ENCODE measurements at regions not wholly inside any gene's neighbourhood (a gene's known extent, or its start where the extent isn't known, plus 50 kb on each side); places are given as distances from the start of the nearest gene placed in this dataset.

DNA sequence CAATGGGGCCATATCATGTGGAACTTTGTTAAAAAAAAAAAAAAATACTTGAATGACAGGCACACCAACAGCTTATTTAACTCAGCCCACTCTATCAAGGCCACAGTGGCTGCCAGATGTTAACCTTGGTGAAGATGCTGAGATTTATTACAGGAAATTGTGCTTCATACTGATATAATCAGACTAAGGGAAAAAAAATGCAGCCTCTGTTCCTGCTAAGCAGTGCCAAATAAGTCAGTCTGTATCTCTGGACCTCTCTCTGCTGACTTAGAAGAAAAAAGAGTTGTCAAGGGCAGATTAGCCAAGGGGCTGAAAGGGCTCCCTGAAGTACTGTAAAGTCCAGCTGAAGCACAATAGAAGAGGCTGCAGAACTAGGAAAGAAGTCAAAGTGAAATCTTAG lies 677.7 kb upstream of the HTR2C start:
- no peaks in the 10 kb centered on the region for H3K36me3 Mint-ChIP-seq (ENCODE audit: insufficient read depth, unreplicated experiment)
- H3K27me3 Mint-ChIP-seq (ENCODE audit: unreplicated experiment), result no peaks in the 10 kb centered on the region
- TF ChIP-seq, protein P1, sequence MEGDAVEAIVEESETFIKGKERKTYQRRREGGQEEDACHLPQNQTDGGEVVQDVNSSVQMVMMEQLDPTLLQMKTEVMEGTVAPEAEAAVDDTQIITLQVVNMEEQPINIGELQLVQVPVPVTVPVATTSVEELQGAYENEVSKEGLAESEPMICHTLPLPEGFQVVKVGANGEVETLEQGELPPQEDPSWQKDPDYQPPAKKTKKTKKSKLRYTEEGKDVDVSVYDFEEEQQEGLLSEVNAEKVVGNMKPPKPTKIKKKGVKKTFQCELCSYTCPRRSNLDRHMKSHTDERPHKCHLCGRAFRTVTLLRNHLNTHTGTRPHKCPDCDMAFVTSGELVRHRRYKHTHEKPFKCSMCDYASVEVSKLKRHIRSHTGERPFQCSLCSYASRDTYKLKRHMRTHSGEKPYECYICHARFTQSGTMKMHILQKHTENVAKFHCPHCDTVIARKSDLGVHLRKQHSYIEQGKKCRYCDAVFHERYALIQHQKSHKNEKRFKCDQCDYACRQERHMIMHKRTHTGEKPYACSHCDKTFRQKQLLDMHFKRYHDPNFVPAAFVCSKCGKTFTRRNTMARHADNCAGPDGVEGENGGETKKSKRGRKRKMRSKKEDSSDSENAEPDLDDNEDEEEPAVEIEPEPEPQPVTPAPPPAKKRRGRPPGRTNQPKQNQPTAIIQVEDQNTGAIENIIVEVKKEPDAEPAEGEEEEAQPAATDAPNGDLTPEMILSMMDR (IDR thresholded peaks at IDR 0.05; ENCODE audit: unreplicated experiment), result no peak
- H3K4me1 Mint-ChIP-seq (ENCODE audit: low read depth, unreplicated experiment), result no peaks in the 10 kb centered on the region
- no peak for DNase-seq
- no TSS peak for BruUV-seq (replicated peaks)
- intact Hi-C loops (cut with micrococcal nuclease; ENCODE audit: unreplicated experiment), result no loop called here
- peaks cover 7% of the 10 kb centered on the region for H3K9me3 Mint-ChIP-seq (ENCODE audit: low read depth, unreplicated experiment)
- CTCF ChIA-PET, result no interaction called here
- no peak overlapping the region for H3K4me3 Mint-ChIP-seq (ENCODE audit: low read depth, unreplicated experiment)
- H3K27ac Mint-ChIP-seq (ENCODE audit: unreplicated experiment), result no peak overlapping the region

- no TSS peak for BruUV-seq (replicated peaks)
- Mint-ChIP-seq H3K27ac (ENCODE audit: unreplicated experiment) (no peak overlapping the region), H3K27me3 (ENCODE audit: unreplicated experiment) (no peaks in the 10 kb centered on the region), H3K4me3 (ENCODE audit: low read depth, unreplicated experiment) (no peak overlapping the region), H3K36me3 (ENCODE audit: insufficient read depth, unreplicated experiment) (no peaks in the 10 kb centered on the region), H3K9me3 (ENCODE audit: low read depth, unreplicated experiment) (peaks cover 12% of the 10 kb centered on the region), H3K4me1 (ENCODE audit: low read depth, unreplicated experiment) (no peaks in the 10 kb centered on the region)
- no peak for DNase-seq
- intact Hi-C loops (cut with micrococcal nuclease; ENCODE audit: unreplicated experiment), result no loop called here
- TF ChIP-seq, protein P1 (IDR thresholded peaks at IDR 0.05; ENCODE audit: unreplicated experiment), result no peak
- CTCF ChIA-PET, result no interaction called here
These were observed 691.0 kb upstream of the HTR2C start for GRCh38 chrX:113892891-113893290.

GRCh38 chrX:113892401-113892800 lies 691.5 kb upstream of the HTR2C start:
- Mint-ChIP-seq H3K27ac (ENCODE audit: unreplicated experiment) (no peak overlapping the region), H3K4me1 (ENCODE audit: low read depth, unreplicated experiment) (no peaks in the 10 kb centered on the region), H3K27me3 (ENCODE audit: unreplicated experiment) (no peaks in the 10 kb centered on the region), H3K36me3 (ENCODE audit: insufficient read depth, unreplicated experiment) (no peaks in the 10 kb centered on the region), H3K9me3 (ENCODE audit: low read depth, unreplicated experiment) (peaks cover 12% of the 10 kb centered on the region), H3K4me3 (ENCODE audit: low read depth, unreplicated experiment) (no peak overlapping the region)
- TF ChIP-seq, protein P1 (IDR thresholded peaks at IDR 0.05; ENCODE audit: unreplicated experiment), result no peak
- BruUV-seq (replicated peaks), result no TSS peak
- CTCF ChIA-PET, result no interaction called here
- intact Hi-C loops (cut with micrococcal nuclease; ENCODE audit: unreplicated experiment), result no loop called here
- no peak for DNase-seq

GRCh38 chrX:113873056-113873455 lies 710.8 kb upstream of the HTR2C start:
- Mint-ChIP-seq H3K4me1 (ENCODE audit: low read depth, unreplicated experiment) (no peaks in the 10 kb centered on the region), H3K4me3 (ENCODE audit: low read depth, unreplicated experiment) (no peak overlapping the region), H3K27ac (ENCODE audit: unreplicated experiment) (no peak overlapping the region), H3K36me3 (ENCODE audit: insufficient read depth, unreplicated experiment) (no peaks in the 10 kb centered on the region), H3K9me3 (ENCODE audit: low read depth, unreplicated experiment) (no peaks in the 10 kb centered on the region), H3K27me3 (ENCODE audit: unreplicated experiment) (no peaks in the 10 kb centered on the region)
- intact Hi-C loops (cut with micrococcal nuclease; ENCODE audit: unreplicated experiment), result no loop called here
- TF ChIP-seq, protein P1 (IDR thresholded peaks at IDR 0.05; ENCODE audit: unreplicated experiment), result no peak
- BruUV-seq (replicated peaks), result no TSS peak
- DNase-seq, result no peak
- CTCF ChIA-PET, result no interaction called here

GRCh38 chrX:113868711-113869110 lies 715.2 kb upstream of the HTR2C start:
- no peaks in the 10 kb centered on the region for H3K4me1 Mint-ChIP-seq (ENCODE audit: low read depth, unreplicated experiment)
- intact Hi-C loops (cut with micrococcal nuclease; ENCODE audit: unreplicated experiment), result no loop called here
- CTCF ChIA-PET, result no interaction called here
- TF ChIP-seq, protein P1 (IDR thresholded peaks at IDR 0.05; ENCODE audit: unreplicated experiment), result no peak
- no peak for DNase-seq
- H3K4me3 Mint-ChIP-seq (ENCODE audit: low read depth, unreplicated experiment), result no peak overlapping the region
- no TSS peak for BruUV-seq (replicated peaks)
- no peaks in the 10 kb centered on the region for H3K36me3 Mint-ChIP-seq (ENCODE audit: insufficient read depth, unreplicated experiment)
- no peaks in the 10 kb centered on the region for H3K27me3 Mint-ChIP-seq (ENCODE audit: unreplicated experiment)
- peaks cover 4% of the 10 kb centered on the region for H3K9me3 Mint-ChIP-seq (ENCODE audit: low read depth, unreplicated experiment)
- no peak overlapping the region for H3K27ac Mint-ChIP-seq (ENCODE audit: unreplicated experiment)

Data from Calu3 (cell line).